Activated CD8-positive, alpha-beta memory T cell treated with anti-CD3 and anti-CD28 coated beads, Interleukin-2, amount 10 ng/mL, durations not matched to agents 7 days and 5 days (primary cell): ENCODE measurements at regions not wholly inside any gene's neighbourhood (a gene's known extent, or its start where the extent isn't known, plus 50 kb on each side); places are given as distances from the start of the nearest gene placed in this dataset.

Experiments used
- ATAC-seq: fragments of 150-1000 bp; cut with Tn5 transposase; one replicate; pipeline ENCODE4 v1.10.0; 2021; ENCODE audit warnings: moderate library complexity
- CTCF ChIA-PET: fragments of 350-600 bp; sonication (Branson Sonifier 250); formaldehyde crosslinking; loops from one replicate; lab custom pipeline; 2021; ENCODE audit warnings: antibody characterized with exemption; lab: Charles Lee
- DNase-seq: peaks from one replicate; pipeline ENCODE4 v3.0.0-alpha.2; 2020
- H3K27ac Mint-ChIP-seq: one replicate; pipeline ENCODE4 v1.8.0; 2021; ENCODE audit warnings: mild to moderate bottlenecking, mixed read lengths
- H3K27me3 Mint-ChIP-seq: one replicate; pipeline ENCODE4 v1.8.0; 2021; ENCODE audit warnings: mixed read lengths
- H3K36me3 Mint-ChIP-seq: one replicate; pipeline ENCODE4 v1.8.0; 2021; ENCODE audit warnings: mild to moderate bottlenecking, mixed read lengths
- H3K4me1 Mint-ChIP-seq: one replicate; pipeline ENCODE4 v1.8.0; 2021; ENCODE audit warnings: mixed read lengths
- H3K4me3 Mint-ChIP-seq: one replicate; pipeline ENCODE4 v1.8.0; 2021; ENCODE audit warnings: mild to moderate bottlenecking, moderate library complexity, mixed read lengths
- H3K9me3 Mint-ChIP-seq: one replicate; pipeline ENCODE4 v1.8.0; 2022; ENCODE audit warnings: low read depth, mixed read lengths

DNA sequence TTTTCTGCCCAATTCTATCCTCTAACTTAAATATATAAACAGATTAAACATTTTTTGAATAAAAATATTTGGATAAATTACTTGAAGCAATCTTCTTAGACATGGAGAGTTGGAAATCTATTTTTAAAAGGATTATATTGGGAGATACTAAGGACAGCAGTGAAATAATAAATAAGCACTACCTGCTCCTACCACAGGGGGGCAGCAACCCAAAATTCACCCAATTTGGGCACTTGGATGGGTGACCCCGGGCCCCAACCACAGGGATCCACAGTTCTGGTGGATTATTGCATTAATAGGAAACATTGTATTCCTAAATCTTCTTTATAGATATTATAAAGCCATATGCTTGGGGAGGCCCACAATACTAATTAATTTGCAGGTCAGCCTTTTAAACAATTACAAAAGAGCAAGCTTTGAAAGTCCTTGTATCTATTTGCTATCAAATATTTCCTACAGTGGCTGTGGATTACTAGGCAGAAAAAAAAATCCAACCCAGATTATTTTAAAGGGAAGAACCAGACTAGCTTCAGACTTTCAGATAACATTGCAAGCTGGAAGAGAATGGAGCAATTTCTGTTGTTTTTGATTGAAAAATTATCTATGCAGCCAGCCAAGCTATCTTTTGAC is 66.4 kb upstream of the PDE10A start:
- Mint-ChIP-seq H3K4me3 (no peak overlapping the region), H3K9me3 (no peaks in the 10 kb centered on the region), H3K36me3 (no peaks in the 10 kb centered on the region), H3K27ac (no peak overlapping the region), H3K4me1 (no peaks in the 10 kb centered on the region), H3K27me3 (no peaks in the 10 kb centered on the region)
- no peak for ATAC-seq
- CTCF ChIA-PET = interaction anchor here (0.8 to 2.0 kb wide), 3 partner anchors 47 to 377 kb away, joined by 3 to 6 read pairs (median 4); no protein-coding TSS in a partner anchor
- DNase-seq = no peak

DNA sequence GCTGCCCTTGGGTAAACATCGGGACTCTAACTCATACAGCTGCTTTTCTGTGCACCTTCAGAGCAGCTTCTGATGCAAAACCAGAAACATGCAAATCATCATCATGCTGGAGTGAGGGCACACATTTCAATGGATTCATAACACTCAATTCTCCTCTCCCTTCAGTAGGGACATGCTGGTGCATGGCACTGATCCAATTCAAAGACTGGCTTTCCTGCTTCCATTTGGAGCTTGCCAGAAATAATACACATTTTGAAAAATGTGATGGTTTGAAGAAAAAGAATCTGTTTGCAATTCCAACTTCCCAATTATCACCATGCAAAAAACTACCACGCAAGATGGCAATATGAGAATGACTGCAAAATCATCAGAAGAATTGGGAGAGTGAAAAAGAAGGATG is 65.2 kb upstream of the PDE10A start:
- Mint-ChIP-seq H3K27me3 (no peaks in the 10 kb centered on the region), H3K4me1 (no peaks in the 10 kb centered on the region), H3K27ac (no peak overlapping the region), H3K9me3 (no peaks in the 10 kb centered on the region), H3K36me3 (no peaks in the 10 kb centered on the region), H3K4me3 (no peak overlapping the region)
- ATAC-seq (no peak), DNase-seq (no peak)
- CTCF ChIA-PET = interaction anchor here (1.3 to 2.0 kb wide), 2 partner anchors 122 to 288 kb away, joined by 4 to 6 read pairs; no protein-coding TSS in a partner anchor

DNA sequence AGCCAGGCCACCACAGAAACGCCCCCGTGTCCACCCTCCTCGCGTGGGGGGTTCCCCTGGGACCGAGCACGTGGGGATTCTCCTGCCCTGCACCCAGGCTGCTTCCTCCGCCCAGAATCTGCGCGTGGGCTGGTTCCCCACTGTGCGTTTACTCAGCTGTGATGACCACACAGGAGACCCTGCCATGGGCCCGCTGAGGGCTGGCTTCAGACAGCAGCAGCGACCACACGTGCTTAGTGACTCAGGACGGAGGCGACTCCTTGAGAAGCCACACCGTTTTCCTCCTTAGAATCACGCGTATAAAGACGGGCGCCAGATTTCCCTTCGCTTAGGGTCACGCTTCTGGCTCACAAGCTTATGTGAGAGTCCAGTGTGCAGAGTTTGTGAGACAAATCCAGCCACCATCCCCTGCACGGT is 63.9 kb upstream of the PDE10A start:
- Mint-ChIP-seq H3K4me1 (no peaks in the 10 kb centered on the region), H3K4me3 (no peak overlapping the region), H3K9me3 (no peaks in the 10 kb centered on the region), H3K27ac (no peak overlapping the region), H3K36me3 (no peaks in the 10 kb centered on the region), H3K27me3 (no peaks in the 10 kb centered on the region)
- no peak for ATAC-seq
- no peak for DNase-seq
- CTCF ChIA-PET = interaction anchor here (0.9 kb wide), 1 partner anchor 123 kb away, joined by 3 read pairs; no protein-coding TSS in a partner anchor

DNA sequence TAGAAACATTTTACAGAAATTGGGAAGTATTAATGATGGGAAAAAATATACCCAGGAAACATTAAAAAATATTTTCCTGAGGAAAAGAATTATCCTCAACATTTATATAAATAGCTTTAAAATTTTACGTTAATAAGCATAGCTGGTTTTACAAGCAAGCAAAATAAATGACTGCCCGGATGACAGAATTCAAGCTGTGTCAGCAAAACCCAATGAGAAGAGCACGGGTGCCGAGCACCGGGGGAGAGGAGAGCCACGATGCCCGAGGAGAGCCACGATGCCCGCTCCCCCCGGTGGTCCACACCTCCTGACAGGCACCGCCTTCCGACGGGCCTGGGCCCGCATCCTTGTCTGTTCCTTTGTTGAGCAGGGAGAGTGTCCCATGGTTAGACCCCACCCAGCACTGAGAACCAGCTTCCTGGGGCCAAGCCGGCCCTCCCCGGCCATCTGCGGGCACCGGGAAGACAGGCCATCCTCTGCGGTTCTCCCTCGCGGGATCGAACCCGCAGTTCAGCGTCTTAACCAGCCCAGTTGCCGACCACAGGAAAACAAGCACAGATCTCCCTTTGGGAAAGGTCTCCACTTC is 63.3 kb upstream of the PDE10A start:
- Mint-ChIP-seq H3K36me3 (no peaks in the 10 kb centered on the region), H3K4me1 (no peaks in the 10 kb centered on the region), H3K9me3 (no peaks in the 10 kb centered on the region), H3K27me3 (no peaks in the 10 kb centered on the region), H3K27ac (no peak overlapping the region), H3K4me3 (no peak overlapping the region)
- CTCF ChIA-PET = interaction anchor here (0.9 kb wide), 1 partner anchor 124 kb away, joined by 3 read pairs; no protein-coding TSS in a partner anchor
- ATAC-seq (no peak), DNase-seq (no peak)

DNA sequence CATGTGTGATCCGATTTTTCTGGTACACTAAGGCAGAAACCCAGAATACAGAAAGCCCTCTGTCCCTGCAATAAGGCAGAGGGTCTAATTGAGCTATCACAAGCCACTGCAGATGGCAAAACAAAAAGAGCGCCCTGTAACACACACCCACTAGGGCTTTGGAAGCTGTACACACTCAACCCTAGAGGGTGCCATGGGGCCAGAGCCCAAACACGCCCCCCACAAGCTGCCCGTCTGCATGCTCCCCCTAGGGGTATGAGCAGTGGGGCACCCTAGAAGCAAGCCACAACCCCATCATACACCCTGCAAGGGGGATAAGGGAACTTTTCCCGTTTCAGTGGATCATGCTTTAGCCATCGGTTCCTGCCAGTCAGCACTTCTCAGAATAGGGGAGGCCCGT is 62.2 kb upstream of the PDE10A start:
- Mint-ChIP-seq H3K4me1 (no peaks in the 10 kb centered on the region), H3K36me3 (no peaks in the 10 kb centered on the region), H3K27me3 (no peaks in the 10 kb centered on the region), H3K27ac (no peak overlapping the region), H3K9me3 (no peaks in the 10 kb centered on the region), H3K4me3 (no peak overlapping the region)
- DNase-seq (no peak), ATAC-seq (no peak)
- CTCF ChIA-PET = no interaction called here

DNA sequence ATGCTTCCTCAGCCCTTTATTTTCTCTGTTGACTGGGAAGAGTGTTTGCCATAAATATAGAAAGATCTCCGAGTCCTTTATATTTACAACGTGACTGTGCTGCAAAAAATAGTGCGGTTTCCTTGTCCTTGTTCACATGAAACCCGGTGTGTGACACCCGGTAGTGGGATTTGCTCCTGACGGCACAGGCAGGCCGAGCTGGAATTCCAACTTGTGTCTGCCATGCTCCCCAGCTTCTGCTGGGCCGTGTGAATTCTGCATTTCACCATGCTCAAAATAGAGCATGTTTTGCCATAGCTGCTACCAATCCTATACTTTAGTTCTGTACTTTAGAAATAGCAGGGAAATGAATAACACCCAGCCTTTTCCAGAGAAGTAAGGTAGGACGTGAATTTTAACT is 60.3 kb upstream of the PDE10A start:
- CTCF ChIA-PET = no interaction called here
- Mint-ChIP-seq H3K4me1 (no peaks in the 10 kb centered on the region), H3K27me3 (peaks cover 4% of the 10 kb centered on the region), H3K27ac (no peak overlapping the region), H3K36me3 (no peaks in the 10 kb centered on the region), H3K9me3 (no peaks in the 10 kb centered on the region), H3K4me3 (no peak overlapping the region)
- DNase-seq (no peak), ATAC-seq (no peak)

DNA sequence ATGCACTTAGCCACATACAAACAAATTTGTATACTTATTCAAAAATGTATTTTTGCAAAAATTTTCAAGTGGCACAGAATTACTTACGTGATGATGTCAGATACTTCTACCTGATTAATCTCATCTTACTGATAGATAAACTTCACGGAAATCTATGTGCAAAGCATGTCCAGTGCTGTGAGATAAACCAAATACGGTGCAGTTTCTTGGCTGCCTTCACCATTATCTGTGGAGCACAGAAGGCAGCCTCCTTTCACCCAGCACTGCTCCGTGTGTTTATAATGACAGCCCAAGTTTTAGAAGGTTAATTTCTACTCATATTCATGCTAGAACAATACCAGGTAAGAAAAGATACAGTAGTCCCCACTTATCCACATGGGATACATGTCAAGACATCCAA is 59.0 kb upstream of the PDE10A start:
- Mint-ChIP-seq H3K4me1 (no peaks in the 10 kb centered on the region), H3K36me3 (no peaks in the 10 kb centered on the region), H3K4me3 (no peak overlapping the region), H3K9me3 (no peaks in the 10 kb centered on the region), H3K27me3 (peaks cover 4% of the 10 kb centered on the region), H3K27ac (no peak overlapping the region)
- ATAC-seq = no peak
- no peak for DNase-seq
- CTCF ChIA-PET = no interaction called here

DNA sequence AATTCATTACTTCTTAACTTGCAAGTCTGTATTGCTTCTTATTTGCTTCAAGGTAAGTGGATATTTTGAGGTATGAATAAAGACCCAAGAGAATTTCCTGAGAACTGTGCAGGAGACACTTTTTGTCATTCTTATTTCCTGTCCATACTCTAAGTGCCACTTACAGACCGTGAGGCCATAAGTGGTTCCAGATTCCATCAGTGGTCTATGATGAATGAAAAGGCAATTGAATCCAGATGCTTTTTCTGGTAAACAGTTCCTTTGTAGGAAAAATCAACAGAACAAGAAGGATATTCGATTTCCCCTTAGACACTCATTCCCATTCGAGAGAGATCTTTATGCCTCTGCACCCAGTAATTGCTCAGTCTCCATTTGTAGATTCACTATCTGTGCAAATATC is 58.3 kb upstream of the PDE10A start:
- ATAC-seq = no peak
- CTCF ChIA-PET = no interaction called here
- Mint-ChIP-seq H3K27me3 (peaks cover 4% of the 10 kb centered on the region), H3K4me1 (no peaks in the 10 kb centered on the region), H3K36me3 (no peaks in the 10 kb centered on the region), H3K27ac (no peak overlapping the region), H3K4me3 (no peak overlapping the region), H3K9me3 (no peaks in the 10 kb centered on the region)
- no peak for DNase-seq

DNA sequence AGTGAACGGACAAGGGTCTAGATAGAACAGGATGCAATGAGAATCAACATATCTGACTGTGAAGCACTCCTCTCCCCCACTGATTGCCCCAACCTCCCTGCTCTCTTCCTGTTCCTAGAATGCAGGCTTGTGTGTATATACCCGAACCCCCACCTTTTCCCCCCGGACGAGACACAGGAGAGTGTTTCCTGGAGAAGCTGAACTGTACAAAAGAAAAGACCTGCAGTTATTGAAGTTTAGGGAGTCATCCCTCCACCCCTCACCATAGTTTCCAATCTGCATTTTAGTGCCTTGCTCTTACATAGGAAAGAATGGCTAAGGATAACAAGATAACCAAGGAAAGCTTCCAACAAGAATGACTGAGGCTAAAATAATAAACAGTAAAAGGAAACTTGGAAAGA is 55.5 kb upstream of the PDE10A start:
- no peak for ATAC-seq
- H3K36me3 Mint-ChIP-seq = no peaks in the 10 kb centered on the region
- H3K4me3 Mint-ChIP-seq = no peak overlapping the region

DNA sequence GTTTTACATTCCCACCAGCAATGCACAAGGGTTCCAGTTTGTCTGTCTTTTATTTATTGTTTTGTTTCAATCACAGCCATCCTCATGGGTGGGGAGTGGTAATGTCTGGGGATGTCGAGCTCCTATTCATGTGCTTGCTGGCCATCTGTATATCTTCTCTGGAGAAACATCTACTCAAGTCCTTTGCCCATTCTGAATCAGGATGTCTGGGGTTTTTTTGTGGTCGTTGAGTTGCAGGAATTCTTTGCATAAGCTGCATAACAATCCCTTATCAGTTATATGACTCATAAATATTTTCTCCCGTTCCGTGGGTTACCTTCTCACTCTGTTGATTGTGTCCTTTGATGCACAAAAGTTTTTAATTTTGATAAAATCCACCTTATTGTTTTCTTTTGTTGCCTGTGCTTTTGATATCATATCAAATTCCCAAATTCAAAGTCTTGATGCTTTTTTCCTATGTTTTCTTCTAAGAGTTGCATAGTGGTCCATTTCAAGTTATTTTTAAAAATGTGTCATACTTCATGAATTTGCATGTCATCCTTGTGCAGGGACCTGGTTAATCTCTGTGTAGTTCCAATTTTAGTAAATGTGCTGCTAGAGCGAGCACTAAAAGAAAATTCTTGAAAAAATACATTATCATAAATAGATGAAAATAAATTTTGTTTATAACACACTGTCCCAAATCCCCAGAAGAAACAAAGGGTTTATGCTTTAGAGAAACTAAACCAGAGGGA is 54.9 kb upstream of the PDE10A start:
- Mint-ChIP-seq H3K36me3 (no peaks in the 10 kb centered on the region), H3K4me3 (no peak overlapping the region), H3K4me1 (no peaks in the 10 kb centered on the region), H3K27me3 (peaks cover 4% of the 10 kb centered on the region), H3K27ac (no peak overlapping the region), H3K9me3 (peaks cover under 1% of the 10 kb centered on the region)
- CTCF ChIA-PET = no interaction called here
- DNase-seq = no peak
- ATAC-seq = no peak

More for the DNA sequence above, 55.5 kb upstream of the PDE10A start:
- H3K9me3 Mint-ChIP-seq = no peaks in the 10 kb centered on the region
- CTCF ChIA-PET = no interaction called here
- DNase-seq = no peak
- H3K27me3 Mint-ChIP-seq = peaks cover 4% of the 10 kb centered on the region
- H3K27ac Mint-ChIP-seq = no peak overlapping the region
- H3K4me1 Mint-ChIP-seq = no peaks in the 10 kb centered on the region

DNA sequence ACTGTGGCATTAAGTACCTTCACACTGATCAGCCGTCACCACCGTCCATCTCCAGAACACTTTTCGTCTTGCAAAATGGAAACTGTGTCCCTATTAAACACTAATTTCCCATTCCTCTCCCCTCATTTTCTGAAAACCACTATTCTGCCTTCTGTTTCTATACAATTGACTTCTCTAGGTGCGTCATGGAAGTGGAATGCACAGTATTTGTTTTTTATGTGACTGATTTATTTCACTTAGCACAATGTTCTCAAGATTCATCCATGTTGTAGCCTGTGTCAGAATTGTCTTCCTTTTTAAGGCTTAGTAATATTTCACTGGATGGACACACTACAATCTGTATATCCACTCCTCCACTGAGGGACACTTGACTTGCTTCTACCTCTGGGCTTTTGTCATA is 53.8 kb upstream of the PDE10A start:
- Mint-ChIP-seq H3K27ac (no peak overlapping the region), H3K9me3 (peaks cover 2% of the 10 kb centered on the region), H3K36me3 (no peaks in the 10 kb centered on the region), H3K4me1 (no peaks in the 10 kb centered on the region), H3K27me3 (peaks cover 4% of the 10 kb centered on the region), H3K4me3 (no peak overlapping the region)
- DNase-seq (no peak), ATAC-seq (no peak)
- CTCF ChIA-PET = no interaction called here

DNA sequence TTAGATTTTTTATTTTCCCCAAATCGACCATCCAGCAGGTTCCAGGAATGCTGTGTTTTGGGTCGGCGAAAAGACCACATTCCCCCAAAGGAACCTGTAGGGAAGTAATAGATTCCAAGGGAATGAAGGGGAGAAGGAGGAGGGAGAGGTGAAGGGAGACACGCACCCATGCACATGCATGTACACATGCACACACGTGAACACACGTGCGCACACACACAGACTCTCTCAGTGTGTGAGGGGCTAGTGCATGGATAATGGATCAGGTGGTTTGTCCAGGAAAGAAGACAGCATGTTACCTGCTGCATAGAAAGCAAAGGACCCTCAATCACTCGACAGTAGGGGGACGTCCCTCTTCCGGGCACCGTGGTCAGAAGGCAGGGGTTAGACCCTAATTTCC is 52.4 kb upstream of the PDE10A start:
- no peak for ATAC-seq
- CTCF ChIA-PET = no interaction called here
- no peaks in the 10 kb centered on the region for H3K36me3 Mint-ChIP-seq

DNA sequence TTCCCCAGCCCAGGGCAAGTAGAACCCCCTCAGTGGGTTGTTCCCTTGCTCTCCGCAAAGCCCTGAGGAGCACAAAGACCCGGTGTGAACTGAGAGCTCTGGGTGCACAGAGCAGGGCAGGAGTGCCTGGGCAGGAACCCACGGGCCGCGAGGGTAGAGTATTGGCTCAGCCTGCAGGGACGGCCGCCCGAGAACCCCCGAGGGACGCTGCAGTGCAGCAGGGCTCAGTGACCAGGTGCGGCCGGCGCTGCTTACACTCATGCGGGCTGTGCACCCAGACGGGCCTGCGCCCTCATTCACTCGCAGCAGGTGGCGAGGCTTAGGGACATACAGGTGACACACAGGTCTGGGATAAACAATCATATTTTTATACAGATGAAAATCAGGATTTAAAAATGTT is 51.9 kb upstream of the PDE10A start:
- CTCF ChIA-PET = no interaction called here
- H3K4me1 Mint-ChIP-seq = no peaks in the 10 kb centered on the region
- H3K9me3 Mint-ChIP-seq = peaks cover 2% of the 10 kb centered on the region
- H3K4me3 Mint-ChIP-seq = no peak overlapping the region
- no peak for ATAC-seq
- no peaks in the 10 kb centered on the region for H3K36me3 Mint-ChIP-seq
- peaks cover 4% of the 10 kb centered on the region for H3K27me3 Mint-ChIP-seq
- no peak for DNase-seq
- no peak overlapping the region for H3K27ac Mint-ChIP-seq

More for the DNA sequence above, 52.4 kb upstream of the PDE10A start:
- no peak overlapping the region for H3K4me3 Mint-ChIP-seq
- H3K4me1 Mint-ChIP-seq = no peaks in the 10 kb centered on the region
- DNase-seq = no peak
- H3K9me3 Mint-ChIP-seq = peaks cover 2% of the 10 kb centered on the region
- no peak overlapping the region for H3K27ac Mint-ChIP-seq
- H3K27me3 Mint-ChIP-seq = peaks cover 4% of the 10 kb centered on the region
